Kidney epithelial cell (primary cell): ENCODE measurements at regions not wholly inside any gene's neighbourhood (a gene's known extent, or its start where the extent isn't known, plus 50 kb on each side); places are given as distances from the start of the nearest gene placed in this dataset.

Experiments
- DNase-seq: peaks from one replicate; pipeline ENCODE4 v3.0.0-alpha.2; 2010; ENCODE audit warnings: low read depth
- H3K27me3 ChIP-seq: 2 replicates; pipeline ENCODE4 v1.6.0; 2011; ENCODE audit warnings: low read length; ENCODE audit not compliant: control insufficient read depth, insufficient read depth
- H3K36me3 ChIP-seq: 2 replicates; pipeline ENCODE4 v1.5.1; 2011; ENCODE audit warnings: low read length; ENCODE audit not compliant: control insufficient read depth, insufficient read depth
- H3K4me3 ChIP-seq: 2 replicates; pipeline ENCODE4 v1.5.1; 2011; ENCODE audit warnings: low read depth, mild to moderate bottlenecking, control low read depth, low read length
- TF ChIP-seq, protein P1 (sequence below): IDR thresholded peaks from 2 replicates; pipeline ENCODE4 v1.5.1; 2011; ENCODE audit warnings: mild to moderate bottlenecking, moderate library complexity, low read length, control low read depth, inconsistent platforms; ENCODE audit not compliant: insufficient read depth, poor library complexity, severe bottlenecking

GRCh38 chr17:14903854-14904253 lies 361.3 kb downstream of the PMP22 start:
- H3K4me3 ChIP-seq = no peak overlapping the region
- H3K27me3 ChIP-seq = no peaks in the 10 kb centered on the region
- TF ChIP-seq, protein P1, sequence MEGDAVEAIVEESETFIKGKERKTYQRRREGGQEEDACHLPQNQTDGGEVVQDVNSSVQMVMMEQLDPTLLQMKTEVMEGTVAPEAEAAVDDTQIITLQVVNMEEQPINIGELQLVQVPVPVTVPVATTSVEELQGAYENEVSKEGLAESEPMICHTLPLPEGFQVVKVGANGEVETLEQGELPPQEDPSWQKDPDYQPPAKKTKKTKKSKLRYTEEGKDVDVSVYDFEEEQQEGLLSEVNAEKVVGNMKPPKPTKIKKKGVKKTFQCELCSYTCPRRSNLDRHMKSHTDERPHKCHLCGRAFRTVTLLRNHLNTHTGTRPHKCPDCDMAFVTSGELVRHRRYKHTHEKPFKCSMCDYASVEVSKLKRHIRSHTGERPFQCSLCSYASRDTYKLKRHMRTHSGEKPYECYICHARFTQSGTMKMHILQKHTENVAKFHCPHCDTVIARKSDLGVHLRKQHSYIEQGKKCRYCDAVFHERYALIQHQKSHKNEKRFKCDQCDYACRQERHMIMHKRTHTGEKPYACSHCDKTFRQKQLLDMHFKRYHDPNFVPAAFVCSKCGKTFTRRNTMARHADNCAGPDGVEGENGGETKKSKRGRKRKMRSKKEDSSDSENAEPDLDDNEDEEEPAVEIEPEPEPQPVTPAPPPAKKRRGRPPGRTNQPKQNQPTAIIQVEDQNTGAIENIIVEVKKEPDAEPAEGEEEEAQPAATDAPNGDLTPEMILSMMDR = no peak
- DNase-seq = no peak
- H3K36me3 ChIP-seq = no peaks in the 10 kb centered on the region

DNA sequence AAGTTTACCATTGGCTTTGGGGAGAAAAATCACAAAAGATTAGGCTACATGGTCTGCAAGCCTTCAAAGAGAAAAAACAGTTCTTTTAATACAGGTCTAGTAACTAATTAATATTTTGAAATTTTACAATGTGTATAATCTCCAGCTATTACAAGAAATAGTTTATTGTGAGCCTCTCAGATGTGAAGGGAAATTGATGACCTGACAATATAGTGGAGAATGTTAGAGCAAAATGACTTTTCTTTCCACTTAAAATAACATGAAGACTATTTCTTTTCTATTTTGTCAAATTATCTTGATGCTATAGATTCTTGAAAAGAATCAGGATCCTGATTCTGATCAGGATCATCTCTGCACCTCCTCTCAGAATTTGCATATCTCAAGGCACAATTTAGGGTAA lies 362.3 kb downstream of the PMP22 start:
- DNase-seq = no peak
- Histone ChIP-seq H3K27me3 (no peaks in the 10 kb centered on the region), H3K4me3 (no peak overlapping the region), H3K36me3 (no peaks in the 10 kb centered on the region)
- TF ChIP-seq, protein P1 = no peak

- no peak for DNase-seq
- Histone ChIP-seq H3K4me3 (no peak overlapping the region), H3K27me3 (no peaks in the 10 kb centered on the region), H3K36me3 (no peaks in the 10 kb centered on the region)
- TF ChIP-seq, protein P1 = no peak
Observed at GRCh38 chr17:14902297-14902696, 362.8 kb downstream of the PMP22 start.

DNA sequence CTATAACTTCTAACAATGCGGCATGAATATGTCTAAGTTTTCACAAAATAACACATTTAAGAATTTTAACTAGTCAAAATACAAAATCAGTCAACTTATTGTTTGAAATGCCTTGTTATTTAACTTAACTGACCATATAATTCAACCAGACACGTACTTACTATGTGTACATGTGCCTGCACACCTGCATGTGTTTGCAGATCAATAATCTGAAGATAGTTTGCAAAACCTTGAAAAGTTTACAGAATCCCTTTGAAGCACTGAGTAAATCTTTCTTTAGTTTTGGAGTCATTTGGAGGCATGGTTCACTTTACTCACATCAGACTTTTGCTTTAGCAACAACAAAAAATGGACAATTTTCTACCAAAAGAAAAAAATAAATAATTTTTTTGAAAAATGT lies 363.8 kb downstream of the PMP22 start:
- no peak for DNase-seq
- Histone ChIP-seq H3K36me3 (no peaks in the 10 kb centered on the region), H3K27me3 (no peaks in the 10 kb centered on the region), H3K4me3 (no peak overlapping the region)
- TF ChIP-seq, protein P1 = no peak

GRCh38 chr17:14886200-14886739 lies 378.9 kb downstream of the PMP22 start:
- Histone ChIP-seq H3K36me3 (no peaks in the 10 kb centered on the region), H3K27me3 (no peaks in the 10 kb centered on the region), H3K4me3 (no peak overlapping the region)
- TF ChIP-seq, protein P1 = peak; percentile 10
- no peak for DNase-seq

DNA sequence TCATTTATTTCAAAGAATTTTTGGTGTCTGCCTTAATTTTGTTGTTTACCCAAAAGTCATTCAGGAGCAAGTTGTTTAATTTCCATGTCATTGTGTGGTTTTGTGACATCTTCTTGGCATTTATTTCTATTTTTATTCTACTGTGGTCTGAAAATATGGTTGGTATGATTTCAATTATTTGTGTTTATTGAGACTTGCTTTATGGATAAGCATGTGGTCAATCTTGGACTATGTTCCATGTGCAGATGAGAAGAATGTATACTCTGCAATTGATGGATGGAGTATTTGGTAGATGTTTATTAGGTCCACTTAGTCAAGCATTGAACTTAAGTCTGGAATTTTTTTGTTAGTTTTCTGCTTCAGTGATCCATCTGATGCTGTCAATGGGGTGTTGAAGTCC lies 383.0 kb downstream of the PMP22 start:
- DNase-seq = no peak
- TF ChIP-seq, protein P1 = no peak
- H3K36me3 ChIP-seq = no peaks in the 10 kb centered on the region
- H3K4me3 ChIP-seq = no peak overlapping the region
- no peaks in the 10 kb centered on the region for H3K27me3 ChIP-seq
